ENCODE measurements at regions not wholly inside any gene's neighbourhood (a gene's known extent, or its start where the extent isn't known, plus 50 kb on each side); places are given as distances from the start of the nearest gene placed in this dataset.

DNA sequence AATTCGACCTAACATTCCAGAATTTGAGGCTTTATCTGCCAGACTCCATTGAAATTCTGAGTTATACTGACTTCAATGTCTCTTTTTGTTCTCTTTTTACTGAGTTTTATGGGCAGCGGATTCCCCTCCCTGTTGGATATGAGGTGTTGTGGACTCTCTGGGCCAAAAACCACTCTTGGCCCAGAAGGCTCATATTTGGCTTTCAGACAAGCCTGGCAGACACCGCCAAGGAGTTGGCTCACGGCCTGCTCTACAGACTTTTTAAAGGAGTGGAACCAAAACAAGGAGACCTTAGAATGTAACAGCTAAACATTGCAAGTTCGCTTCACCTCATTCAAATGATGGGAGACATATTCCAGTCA, 206.4 kb upstream of the NCKAP5 start:
- TF ChIP-seq, protein P1, sequence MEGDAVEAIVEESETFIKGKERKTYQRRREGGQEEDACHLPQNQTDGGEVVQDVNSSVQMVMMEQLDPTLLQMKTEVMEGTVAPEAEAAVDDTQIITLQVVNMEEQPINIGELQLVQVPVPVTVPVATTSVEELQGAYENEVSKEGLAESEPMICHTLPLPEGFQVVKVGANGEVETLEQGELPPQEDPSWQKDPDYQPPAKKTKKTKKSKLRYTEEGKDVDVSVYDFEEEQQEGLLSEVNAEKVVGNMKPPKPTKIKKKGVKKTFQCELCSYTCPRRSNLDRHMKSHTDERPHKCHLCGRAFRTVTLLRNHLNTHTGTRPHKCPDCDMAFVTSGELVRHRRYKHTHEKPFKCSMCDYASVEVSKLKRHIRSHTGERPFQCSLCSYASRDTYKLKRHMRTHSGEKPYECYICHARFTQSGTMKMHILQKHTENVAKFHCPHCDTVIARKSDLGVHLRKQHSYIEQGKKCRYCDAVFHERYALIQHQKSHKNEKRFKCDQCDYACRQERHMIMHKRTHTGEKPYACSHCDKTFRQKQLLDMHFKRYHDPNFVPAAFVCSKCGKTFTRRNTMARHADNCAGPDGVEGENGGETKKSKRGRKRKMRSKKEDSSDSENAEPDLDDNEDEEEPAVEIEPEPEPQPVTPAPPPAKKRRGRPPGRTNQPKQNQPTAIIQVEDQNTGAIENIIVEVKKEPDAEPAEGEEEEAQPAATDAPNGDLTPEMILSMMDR (conservative IDR thresholded peaks at IDR 0.05; ENCODE audit: low read length) = no peak
- no peak for TF ChIP-seq EZH2phosphoT487 (IDR thresholded peaks at IDR 0.05; ENCODE audit: borderline replicate concordance, low read depth, low read length)
